NCI-H1436 treated with DMSO at 0.1 percent for 48 hours (cell line): ENCODE measurements at regions not wholly inside any gene's neighbourhood (a gene's known extent, or its start where the extent isn't known, plus 50 kb on each side); places are given as distances from the start of the nearest gene placed in this dataset.

Experiments
- DNase-seq: peaks from one replicate; lab custom pipeline; 2025; lab: John Stamatoyannopoulos, UW

DNA sequence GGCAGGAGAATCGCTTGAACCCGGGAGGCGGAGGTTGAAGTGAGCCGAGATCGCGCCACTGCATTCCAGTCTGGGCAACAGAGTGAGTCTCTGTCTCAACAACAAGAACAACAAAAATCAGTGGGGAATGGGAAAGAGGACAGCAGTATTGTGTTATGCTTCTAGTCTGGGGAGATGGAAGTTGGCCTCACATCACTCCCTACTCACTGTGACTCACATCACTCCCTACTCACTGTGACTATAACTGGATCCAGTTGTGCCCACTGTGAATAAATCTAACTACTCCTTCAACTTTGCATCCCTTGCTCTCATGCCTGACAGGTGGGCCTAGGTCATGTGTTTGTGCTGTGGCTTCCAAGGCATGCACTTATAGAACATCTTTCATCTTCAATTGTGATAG is 285.4 kb upstream of the USP24 start:
- no peak for DNase-seq

DNA sequence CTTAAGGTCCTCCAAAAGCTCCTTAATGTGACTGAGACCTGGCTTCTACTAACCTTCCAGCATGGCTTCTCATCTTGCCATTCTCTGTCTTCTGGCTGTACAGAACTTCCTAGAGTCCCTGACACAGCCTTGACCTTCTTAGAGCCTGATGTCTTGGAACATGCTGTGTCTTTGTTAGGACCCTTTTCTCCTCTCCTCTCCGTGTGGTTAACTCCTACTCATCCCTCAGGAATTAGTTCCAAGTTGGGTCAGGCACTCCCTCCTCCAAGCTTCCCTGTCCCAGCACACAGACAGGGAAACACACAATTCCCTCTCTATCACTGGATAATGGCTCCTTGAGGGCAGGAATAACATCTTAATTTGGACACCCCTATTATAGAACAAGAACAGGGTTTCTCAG is 275.4 kb upstream of the USP24 start:
- no peak for DNase-seq

DNA sequence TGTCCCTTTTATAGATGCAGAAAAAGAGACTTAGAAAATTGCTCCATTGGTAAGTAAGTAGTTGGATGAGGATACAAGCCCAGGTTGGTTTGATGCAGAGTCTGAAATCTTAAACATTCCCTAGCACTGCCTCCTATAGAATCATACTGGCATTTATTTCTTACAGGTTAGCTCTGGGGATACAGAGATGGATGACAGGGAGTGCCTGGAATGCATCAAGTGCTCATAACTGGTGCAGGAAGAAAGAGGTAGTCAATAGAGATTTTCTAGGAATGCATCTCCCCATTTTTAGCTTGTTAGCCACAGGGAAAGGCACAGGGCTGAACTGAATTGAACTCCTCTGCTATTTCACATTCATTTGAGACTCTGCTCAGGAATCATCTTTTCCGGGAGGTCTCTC is 269.0 kb upstream of the USP24 start:
- no peak for DNase-seq

DNA sequence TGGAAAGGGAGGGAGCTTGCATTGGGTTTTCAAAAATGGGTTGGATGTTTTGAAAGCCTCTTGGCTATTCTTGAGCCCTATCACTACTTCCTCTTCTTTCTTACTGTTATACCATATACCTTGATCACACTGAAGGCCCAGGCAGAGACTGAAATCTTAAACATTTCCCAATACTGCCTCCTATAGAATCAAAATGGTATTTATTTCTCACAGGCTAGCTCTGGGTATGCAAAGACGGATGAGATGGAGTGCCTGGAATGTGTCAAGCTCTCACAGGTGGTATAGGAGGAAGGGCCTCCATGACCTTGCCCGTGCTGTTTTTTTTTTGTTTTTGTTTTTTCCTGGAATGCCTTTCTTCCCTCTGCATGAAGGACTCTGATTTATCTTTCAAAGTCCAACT is 268.4 kb upstream of the USP24 start:
- no peak for DNase-seq

DNA sequence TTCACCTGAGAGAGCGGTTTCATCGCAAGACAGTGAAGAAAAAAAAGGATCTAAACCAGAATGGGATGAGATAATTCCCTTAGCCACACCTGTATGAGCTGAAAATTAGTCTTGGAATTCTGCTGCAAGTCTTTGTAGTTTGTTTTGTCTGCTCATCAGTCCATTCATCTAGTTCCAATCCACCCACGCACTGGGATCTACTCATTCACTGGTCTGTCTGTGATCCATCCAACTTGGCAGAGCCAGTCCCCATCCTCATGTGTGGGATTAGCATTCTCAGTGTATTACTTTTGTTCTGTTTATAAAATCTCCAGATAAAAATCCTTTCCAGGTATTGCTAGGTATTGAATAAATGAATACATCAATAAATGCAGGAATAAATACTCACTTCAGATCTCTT is 266.5 kb upstream of the USP24 start:
- no peak for DNase-seq

DNA sequence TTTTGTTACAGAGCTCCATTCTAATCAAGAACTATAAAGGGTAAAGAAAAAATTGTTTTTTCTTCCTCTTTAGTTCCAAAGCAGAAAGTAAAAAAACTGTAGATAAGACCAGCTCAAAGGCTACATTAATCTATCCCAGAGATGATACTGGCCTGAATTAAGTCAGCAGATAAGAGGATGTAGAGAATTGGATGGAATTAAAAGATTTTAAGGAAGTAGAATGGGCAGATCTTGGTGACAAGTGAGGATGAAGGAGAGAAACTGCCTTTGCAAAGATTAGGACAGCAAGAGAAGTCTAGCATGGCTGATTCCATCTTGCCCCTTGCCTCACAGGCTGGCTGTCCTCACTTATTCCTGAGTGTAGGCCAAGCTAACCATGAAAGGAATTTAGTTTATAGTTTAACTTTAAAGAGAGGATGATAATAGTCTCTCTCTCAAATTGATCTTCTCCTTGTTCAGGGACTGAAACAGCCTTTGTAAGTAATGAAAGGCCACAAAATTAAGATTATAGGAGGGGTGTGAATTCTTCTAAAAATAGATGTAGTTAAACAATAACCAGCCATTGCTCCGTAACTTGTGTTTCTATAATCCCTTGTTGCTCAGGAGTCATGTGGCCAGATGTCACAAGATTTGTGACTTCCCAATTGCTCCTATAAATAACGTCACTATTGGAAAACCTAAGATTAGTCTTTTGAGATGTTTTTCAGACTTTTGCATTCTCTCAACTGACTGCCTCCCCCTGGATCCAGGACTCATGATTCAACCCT is 265.0 kb upstream of the USP24 start:
- no peak for DNase-seq

DNA sequence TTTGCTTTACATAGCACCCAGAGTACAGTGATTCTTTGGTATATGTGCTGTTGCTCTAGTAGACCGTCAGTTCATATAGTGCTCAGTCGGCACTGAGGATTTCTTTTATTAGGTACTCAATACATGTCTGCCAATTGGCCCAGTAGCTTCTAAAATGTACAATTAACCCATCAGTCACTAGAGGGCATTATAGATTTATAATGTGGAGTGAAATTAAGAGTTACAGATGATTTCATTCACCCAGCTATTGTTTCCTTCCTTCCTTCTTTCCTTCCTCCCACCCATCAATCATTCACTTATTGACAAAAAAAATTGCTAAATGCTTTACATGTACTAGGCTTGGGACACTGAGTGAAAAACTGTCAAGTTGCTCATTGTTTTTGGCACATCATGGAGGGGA is 263.6 kb upstream of the USP24 start:
- DNase-seq, result no peak

DNA sequence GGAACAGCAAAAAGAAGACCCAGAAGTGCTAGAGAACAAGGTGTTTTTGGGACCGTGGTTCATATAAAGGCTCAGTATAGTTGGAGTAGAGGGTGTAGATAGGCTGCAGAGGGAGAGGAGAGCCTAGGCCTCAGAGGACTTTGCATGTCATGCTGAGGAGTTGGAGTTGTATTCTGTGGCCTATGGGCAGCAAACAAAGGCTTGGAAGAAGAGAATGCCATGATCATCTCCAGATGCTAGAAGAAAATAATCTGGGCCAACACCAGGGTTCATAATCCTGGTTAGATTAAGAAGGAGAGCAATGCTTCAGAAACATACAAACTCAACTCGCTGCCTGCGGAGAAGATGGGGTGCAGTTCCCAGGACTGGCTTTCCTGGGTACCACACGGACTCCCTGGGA is 262.8 kb upstream of the USP24 start:
- DNase-seq, result no peak

DNA sequence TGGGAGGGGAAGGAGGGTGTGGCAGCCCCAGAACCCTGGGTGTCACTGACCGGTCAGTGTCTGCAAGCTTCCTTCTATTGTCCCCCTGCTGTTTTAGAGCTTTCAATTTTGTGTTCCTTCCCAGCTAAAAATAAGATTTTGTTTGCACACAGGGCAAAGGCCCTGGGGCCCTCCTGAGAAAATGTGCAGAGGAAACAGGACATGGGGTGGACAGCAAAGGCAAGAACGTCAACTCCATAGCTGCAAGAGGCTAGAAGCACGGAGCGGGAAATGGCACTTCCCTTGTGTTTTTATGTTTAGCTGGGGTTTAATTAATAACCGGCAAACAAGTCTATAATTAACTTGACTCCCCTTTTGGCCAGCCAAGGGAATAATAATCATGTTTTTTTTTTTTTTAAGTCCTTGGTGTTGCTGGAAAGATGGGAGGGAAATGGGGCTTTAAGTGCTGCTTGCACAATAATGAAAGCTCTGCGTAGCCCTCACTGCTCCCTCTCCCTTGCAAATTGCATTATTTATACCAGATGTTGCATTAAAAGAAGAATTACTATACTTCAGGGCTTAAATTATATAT is 261.4 kb upstream of the USP24 start:
- DNase-seq, result no peak

DNA sequence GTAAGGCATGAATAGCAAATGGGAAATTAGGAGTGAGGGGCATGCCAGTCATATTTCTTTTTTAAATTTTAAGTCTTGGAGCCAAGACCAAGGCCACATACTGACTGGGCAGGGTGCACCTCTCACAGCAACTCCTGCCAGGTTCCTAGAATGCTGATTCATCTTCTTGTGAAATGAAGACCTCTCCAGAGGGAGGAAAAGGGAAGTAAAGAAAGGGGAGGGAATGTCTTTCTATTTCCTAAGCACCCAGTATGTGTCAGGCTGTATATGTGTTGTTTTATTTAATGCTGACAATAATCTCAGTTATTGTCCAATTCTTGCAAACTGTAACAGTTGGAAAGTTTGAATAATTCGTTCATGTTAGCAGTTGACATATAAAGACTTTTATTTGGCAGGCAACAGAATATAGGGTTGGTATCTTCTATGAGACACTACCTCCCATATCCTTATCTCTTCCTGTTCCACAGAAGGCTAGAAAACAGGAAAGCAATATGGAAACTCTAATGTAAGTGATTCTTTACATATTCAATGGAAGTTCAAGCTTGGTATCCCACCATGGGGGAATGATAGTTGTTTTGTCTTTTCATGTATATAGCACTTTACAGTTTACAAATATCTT is 259.1 kb upstream of the USP24 start:
- DNase-seq, result no peak

DNA sequence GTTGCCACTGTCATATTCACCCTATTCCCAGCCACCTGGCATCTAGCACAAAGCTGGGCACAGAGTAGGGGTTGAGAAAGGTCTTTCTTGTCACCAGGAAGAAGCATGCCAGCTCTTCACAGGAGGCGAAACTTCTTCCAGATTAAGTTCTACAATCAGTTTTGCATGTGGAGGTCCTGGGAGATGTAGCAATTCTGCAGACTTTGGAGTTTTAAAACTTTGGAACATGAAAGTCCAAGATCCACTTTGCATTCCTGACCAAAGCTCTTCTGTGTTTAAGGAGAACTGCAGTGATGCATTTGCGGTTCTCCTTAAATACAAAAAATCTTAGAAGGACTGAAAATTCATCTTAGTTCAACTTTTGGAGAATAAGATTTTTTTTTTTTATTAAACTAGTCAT is 258.5 kb upstream of the USP24 start:
- DNase-seq, result no peak

DNA sequence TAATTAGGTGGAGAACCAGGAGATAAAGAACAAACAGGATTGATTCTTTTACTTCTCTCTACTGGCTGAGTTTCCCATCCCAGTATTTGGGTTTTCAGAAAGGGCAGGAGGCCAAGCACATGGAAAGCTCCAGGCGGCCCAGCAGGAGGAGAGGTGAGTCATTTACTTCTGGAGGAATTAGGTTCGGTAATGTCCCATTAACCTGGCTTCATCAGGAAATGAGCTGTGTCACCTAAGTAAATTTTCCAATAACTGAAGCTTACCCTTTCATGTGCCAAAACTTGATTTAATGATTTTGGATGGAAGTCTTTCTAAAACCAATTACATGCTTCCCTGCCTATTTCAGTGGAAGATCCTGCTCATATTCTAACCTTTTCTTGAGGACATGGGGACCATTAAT is 257.6 kb upstream of the USP24 start:
- DNase-seq, result no peak

DNA sequence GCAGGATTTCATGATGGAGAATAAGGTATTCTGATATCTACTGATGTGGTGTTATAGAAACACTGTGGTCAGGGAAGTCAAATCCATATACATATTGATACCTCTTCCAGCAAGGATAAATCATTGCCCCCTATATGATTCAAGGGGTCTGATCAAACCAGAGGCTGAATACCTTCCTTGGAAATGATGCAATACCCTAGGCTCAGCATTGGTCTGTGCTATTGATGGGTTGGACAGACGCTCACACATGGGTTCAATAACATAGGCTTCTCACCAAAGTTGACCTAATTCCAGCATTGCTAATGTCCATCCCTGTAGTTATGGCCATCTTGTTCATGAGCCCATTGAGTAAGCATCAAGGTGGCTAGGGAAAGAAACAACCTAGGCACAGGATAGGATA is 257.0 kb upstream of the USP24 start:
- DNase-seq, result no peak

DNA sequence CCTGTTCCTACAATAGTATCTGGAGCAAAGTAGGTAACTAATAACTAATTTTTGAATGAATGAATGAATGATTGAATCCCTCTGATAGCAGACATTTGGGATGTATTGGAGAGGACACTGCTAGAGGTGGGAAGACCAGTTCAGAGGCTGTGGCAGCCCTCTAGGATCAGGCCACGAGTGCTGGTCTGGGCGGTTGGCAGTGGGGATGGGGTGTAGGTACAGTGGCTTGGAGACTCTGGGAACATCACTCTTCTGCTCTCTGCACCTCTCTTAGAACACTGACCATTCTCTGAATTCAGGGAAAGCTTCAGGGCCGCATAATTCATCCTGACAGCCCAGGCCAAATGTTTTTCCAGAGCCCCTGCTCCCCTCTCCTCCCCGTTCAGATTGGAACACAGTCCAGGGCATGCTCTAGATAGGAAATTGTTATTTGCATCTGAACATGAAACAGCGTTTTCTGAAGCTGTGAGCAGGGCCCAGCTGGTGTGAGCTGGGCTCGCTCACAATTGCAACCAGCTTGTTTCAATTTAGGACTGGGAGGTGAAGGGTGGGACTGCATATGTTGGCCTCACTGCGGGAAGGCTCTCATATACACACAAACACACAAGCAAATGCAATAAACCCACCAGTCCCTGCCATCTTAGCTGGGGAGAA is 253.1 kb upstream of the USP24 start:
- DNase-seq, result no peak

DNA sequence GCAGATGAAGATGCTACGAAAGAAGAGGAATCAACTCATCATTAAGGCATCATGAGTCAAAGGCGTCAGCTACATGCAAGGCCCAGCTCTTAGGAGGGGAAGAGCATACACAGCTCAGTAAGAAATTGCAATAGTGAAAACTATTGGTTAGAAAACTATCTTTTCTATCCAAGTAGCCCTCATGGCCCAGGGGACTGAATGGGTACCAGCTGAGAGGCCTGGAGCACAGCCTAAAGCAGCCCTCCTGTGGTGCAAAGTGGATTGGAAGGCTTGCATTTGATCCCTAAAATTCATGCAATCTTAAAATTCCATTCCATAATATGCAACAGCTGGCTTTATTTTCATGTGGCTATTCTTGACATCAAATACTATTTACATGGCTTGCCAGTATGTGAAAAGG is 251.8 kb upstream of the USP24 start:
- no peak for DNase-seq

DNA sequence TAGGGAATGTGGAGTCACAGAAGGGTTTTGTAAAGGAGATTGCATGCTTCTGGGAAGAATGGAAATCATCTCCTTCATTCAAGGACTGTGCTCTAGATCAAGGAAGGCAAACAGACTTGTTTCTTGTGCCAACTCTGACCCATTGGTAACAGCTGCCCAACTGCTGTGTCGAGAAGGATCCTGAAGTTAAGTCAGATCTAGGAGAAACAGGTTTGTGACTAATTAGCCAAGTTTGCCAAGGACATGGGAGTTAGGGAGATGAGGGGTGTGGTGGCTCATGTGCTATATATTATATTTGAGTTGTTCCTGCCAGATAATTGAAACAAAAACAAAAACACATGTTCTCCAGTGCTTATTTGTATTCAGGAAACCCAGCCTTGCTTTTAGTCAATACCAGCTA is 251.2 kb upstream of the USP24 start:
- no peak for DNase-seq

DNA sequence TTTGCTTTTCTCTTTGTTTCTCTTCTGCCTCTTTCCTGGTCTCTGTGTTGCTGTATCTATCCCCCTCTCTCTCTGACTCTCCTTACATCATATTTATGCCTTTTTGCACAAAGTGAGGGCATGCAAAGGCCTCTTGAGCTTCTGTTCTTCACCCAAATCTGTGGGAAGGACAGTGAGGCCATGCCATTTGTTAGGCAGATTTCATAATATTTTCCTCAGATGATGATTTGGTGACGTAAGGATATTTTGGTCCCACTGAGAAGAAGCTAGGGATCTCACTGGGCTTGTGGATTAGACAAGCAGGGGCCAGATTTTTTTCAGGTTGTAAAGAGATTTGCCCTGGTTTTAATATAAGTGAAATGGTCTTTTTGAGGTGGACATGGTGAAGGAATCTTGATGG is 249.4 kb upstream of the USP24 start:
- no peak for DNase-seq

DNA sequence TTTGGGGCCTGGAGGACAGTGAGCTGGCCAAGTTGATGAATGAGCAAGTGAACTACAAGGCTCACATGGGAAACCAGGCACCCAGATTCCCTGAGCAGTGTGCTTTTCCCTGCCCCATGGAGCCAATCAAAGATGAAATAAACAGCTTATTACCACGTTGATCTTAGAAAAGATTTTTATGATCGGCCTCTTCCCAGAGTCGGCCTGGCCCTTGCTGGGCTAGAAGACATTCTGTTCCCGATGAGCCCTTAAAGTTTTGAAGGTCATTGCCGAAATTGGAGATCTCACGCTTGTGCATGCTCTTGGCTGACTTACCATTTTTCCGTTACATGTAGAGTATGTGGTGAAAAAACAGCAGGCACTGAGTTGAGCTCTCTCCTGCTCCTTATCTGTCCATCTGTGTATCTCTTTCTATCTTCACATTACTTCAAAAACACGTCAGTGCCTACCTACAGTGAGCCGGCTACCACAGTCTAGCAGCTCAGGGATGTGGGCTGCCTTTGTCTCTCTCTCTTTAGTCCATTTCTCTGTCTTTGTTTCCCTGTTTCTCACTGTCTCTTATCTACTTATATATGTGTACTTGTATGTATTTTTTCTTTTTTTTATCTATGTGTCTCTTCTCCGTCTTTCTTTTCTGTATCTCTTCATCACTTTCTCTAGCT is 248.8 kb upstream of the USP24 start:
- DNase-seq, result no peak

DNA sequence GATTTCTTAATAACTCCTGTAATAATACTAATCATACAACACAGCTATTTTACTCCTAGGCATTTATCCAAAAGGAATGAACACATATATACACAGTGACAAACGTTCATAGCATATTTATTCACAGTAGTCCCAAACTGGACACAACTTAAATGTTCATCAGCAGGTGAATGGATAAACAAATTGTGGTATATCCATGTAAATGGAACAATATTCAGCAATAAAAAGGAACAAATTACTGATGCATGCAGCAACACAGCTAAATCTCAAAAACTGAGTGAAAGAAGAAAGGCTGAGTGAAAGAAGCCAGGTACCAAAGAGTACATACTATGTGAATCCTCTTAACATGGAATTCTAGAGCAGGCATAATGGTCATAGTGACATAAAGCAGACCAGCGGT is 242.7 kb upstream of the USP24 start:
- no peak for DNase-seq

DNA sequence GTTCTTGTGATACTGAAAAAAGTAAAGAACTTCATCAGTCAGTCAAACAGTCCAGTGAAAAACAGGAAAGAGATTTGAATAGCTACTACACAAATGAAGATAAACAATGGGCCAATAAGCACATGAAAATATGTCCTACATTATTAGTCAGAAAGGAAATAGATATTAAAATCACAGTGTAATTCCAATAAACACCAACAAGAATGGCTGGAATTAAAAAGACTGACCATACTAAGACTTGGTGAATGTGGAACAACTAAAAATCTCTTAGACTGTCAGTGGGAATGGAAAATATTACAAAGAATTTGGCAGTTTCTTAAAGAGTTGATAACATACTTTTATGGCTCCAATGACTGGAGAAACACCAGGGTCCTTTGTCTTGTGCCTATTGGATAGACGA is 241.8 kb upstream of the USP24 start:
- DNase-seq, result no peak

DNA sequence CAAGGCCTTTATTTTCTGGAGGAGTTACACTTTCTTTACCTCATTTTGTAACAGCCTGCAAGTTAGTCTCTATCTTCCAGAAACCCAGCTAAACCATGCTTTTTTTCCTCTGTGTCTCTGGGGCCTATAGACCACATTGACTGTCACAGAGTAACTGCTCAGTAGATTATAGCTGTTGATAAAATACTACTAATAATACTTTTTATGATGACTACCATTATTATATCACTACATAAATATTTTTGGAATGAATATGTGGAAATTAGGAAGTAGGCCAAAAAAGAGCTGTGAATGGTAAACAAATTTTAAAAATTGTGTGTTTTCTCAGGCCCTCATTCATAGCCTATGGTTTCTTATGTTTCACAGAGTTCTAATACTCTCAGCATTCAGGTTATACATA is 233.1 kb upstream of the USP24 start:
- no peak for DNase-seq

DNA sequence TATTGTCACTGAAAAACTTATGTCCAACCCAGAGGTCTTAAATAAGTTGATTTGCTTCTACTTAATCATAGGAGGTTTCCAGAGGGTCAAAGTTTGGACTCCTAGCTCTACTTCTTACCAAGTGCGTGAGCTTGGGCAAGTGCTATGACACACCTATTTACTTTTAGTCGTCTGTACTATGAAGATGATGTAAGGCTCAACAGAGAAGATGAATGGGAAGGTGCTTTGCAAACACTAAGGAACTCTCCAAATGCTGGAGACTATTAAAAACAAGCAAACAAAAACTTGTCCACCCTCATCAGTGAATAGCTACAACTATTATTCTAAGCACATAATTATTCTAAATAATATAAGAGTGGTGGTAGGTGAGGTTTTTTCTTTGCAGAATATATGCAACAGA is 232.3 kb upstream of the USP24 start:
- no peak for DNase-seq

DNA sequence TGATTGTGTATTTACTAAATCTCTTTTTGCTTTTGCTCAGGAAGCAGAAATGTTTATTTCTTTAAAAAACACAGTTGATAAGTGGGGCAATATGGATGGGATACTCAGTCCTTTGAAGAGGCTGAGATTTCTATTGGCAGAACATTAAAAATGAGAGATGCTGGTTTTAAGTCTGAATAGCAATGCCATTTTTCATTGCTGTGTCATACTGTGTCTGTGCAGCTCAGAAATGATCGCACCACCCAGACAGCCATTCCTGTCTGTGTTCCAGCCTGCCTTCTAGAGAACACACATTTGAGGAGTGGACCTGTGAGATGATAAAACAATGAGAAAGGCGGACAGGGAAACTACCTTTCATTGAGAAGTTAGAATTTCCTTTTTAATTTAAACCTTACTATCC is 231.2 kb upstream of the USP24 start:
- no peak for DNase-seq
